ENCODE measurements at regions not wholly inside any gene's neighbourhood (a gene's known extent, or its start where the extent isn't known, plus 50 kb on each side); places are given as distances from the start of the nearest gene placed in this dataset.
A peak's percentile ranks its signal among the peaks of the same experiment; 100 is the strongest.
"Not testable (repeated sequence)": the region's sequence is repeated elsewhere in the genome, so short reads cannot be mapped to it uniquely, and the experiment has no call there.

DNA sequence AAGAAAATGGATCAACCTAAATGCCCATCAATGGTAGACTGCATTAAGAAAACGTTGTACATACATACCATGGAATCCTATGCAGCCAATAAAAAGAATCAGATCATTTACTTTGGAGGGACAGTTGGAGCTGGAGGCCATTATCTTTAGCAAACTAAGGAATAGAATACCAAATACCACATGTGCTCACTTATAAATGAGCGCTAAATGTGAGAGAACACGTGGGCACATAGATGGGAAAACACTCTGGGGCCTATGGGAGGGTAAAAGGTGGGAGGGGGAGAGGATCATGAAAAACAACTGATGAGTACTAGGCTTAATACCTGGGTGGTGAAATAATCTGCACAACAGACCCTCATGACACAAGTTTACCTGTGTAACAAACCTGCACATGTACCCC, 1729.9 kb upstream of the PCDH10 start:
- DNase-seq (ENCODE audit: low read depth) = no peak

DNA sequence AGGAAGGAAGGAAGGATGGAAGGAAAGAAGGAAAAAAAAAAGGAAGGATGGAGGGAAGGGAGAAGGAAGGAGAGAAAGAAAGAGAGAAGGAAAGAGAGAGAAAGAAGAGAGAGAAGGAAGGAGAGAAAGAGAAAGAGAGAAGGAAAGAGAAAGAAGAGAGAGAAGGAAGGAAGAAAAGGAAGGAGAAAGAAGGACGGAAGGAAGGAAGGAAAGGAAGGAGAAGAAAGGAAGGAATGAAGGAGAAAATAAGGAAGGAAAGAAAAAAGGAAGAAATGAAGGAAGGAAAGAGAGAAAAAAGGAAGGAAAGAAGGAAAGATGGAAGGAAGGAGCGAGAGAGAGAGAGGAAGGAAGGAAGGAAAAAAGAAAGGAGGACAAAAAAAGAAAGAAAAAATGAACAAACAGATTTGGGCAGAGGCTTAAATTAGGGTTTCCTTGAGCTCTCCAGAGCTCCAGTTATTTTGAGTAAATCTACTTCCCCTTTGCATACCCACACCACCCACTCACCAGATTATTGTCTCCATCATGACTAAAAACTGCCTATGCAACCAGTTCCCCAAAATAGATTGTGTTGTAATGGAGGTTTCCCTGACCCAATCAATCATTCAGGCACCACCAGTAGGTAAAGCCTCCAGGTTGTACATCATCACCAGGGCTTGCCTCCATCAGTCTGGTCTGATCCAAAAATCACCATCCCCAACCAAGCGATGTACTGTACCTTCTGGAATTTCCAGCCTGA, 1722.9 kb upstream of the PCDH10 start:
- no peak for DNase-seq (ENCODE audit: low read depth)

GRCh38 chr4:131427000-131427399, 1722.1 kb upstream of the PCDH10 start:
- DNase-seq (ENCODE audit: low read depth) = peak; percentile 21

- DNase-seq (ENCODE audit: low read depth) = peak; percentile 28
These were observed 1718.8 kb upstream of the PCDH10 start for GRCh38 chr4:131430302-131430701.

GRCh38 chr4:131441004-131441688, 1707.9 kb upstream of the PCDH10 start:
- DNase-seq (ENCODE audit: low read depth) = no peak

- no peak for DNase-seq (ENCODE audit: low read depth)
These were observed 1701.2 kb upstream of the PCDH10 start for GRCh38 chr4:131447883-131448282.

DNA sequence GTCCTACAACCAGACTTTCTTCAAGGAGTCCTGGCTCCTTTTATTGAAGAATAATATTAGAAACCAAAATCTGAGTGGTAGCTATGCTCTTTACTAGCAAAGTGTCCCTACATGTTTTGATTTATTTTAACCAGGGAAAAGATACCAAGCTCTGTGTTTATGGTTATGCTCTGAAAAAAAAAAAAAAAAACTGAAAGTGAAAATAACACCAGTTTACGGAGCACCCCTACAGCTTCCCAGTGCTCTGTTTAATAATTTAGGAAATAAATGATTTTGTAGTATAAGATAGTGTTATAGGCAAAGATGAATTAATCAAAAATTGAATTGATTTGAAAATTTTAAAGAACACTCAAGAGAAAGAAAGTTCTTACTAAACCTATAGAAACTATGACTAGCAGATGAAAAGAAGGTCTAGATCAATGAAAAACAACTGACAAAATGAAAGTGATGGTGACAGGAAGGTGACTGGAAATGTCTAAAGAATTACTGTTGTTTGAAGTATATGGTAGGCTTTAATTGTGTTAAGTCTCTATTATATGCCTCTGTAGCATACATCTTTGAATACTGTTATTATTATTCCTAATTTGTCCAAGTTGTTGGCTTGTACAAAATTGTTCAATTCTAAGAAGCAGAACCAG, 1698.4 kb upstream of the PCDH10 start:
- no peak for DNase-seq (ENCODE audit: low read depth)

DNA sequence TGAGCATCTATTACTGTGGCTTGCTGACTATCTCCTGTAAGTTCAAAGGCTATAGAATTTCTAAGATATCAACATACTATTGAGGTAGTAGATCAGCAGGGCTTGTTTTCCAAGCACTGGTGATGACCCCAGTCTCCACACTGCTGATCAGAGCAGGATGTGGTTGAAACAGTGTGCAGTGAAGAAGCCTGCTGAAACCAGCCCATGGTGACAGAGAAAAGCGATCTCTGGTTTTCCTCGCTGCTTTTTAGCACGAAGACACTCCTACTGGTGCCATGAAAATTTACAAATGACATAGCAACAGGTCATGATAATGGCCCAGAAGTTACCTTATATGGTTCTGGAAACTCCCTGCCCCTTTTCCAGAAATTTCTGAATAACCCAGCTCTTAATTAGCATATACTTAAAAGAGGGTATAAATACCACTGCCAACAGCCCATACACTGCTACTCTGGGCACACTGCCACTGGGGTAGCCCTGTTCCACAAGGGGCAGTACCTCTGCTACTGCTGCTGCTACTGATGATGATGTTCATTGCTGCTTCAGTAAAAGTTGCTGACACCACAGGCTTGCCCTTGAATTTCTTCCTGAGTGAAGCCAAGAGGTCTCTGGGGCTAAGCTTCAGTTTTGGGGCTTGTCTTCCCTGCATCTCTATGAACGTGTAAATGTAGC, 1689.5 kb upstream of the PCDH10 start:
- DNase-seq (ENCODE audit: low read depth) = peak; percentile 20

GRCh38 chr4:131470360-131470759, 1678.7 kb upstream of the PCDH10 start:
- DNase-seq (ENCODE audit: low read depth) = no peak

GRCh38 chr4:131488772-131489171, 1660.3 kb upstream of the PCDH10 start:
- no peak for DNase-seq (ENCODE audit: low read depth)

GRCh38 chr4:131496211-131496610, 1652.9 kb upstream of the PCDH10 start:
- DNase-seq (ENCODE audit: low read depth) = not testable (repeated sequence)

GRCh38 chr4:131499141-131499873, 1649.8 kb upstream of the PCDH10 start:
- DNase-seq (ENCODE audit: low read depth) = peak; percentile 74

GRCh38 chr4:131509521-131509920, 1639.6 kb upstream of the PCDH10 start:
- peak; percentile 8 for DNase-seq (ENCODE audit: low read depth)

DNA sequence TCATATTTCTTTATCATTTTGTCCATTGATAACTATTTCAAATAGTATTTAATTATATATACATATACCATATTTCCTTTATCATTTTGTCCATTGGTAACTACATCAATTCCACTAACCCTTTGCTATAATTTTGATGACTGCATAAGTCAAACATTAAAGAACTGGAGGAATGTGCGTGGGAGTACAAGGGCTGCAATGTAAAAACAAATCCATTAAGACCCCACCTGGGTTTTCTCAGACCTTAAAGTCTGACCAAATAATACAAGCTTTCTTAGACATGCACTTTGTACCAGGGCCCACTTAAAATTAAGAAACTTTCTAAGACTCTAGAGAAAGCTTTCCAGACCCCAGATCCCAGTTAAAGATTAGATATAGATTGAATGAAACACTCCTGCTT, 1622.4 kb upstream of the PCDH10 start:
- DNase-seq (ENCODE audit: low read depth) = no peak

DNA sequence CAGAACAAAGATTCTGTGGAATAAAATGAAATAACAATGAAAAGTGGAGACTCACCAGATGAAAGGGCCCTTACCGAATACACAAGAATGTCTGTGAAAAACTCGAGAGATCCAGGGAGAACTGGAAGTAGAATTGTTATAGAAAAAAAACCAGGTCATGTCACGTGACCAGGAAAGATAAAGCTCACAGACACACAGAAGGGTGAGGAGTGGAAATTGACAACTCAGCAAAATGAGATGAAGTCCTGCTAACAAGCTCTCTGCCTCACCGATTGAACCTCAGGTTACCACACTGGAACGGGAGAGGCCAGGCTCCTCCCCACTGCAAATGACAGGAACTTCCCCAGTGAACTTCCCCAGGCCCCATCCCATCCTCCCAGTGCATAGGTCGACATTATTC, 1618.0 kb upstream of the PCDH10 start:
- no peak for DNase-seq (ENCODE audit: low read depth)

GRCh38 chr4:131534944-131535645, 1614.0 kb upstream of the PCDH10 start:
- no peak for DNase-seq (ENCODE audit: low read depth)

- DNase-seq (ENCODE audit: low read depth) = no peak
These were observed 1608.8 kb upstream of the PCDH10 start for GRCh38 chr4:131540256-131540655.

DNA sequence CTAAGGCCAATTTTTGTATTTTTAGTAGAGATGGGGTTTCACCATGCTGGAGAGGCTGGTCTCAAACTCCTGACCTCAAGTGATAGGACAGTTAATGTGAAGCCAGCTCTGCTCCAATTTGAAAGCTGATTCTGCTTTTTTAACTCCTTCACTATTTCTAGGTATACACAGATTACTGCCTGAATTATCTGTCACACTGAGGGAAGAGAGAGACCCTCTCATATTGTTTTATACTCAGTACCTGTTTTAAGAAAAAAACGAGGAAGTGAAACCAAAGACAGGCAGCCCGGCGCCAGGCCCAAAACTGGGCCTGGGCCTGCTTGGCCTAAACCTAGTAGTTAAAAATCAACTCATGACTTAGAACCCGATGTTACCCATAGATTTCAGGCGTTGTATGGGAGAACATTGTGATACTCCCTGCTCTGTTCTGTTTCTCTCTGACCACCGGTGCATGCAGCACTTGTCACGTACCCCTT, 1601.5 kb upstream of the PCDH10 start:
- DNase-seq (ENCODE audit: low read depth) = no peak

DNA sequence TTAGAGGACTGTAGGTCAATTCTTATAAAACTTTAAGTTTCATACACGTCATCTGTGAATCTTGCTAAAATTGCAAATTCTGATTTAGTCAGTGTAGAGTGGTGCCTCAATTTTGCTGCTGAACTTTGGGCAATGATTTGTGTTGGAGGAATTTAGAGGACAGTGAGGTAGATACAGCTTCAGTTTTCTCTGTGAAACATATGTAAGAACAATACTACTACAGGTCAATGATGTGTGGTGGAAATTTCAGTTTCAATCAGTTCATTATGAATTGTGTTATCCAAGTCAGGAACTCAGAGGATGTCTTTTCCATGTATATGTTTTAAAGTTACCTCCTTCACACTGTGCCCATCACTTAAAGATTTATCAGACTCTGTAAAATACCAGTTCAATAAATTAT, 1597.8 kb upstream of the PCDH10 start:
- DNase-seq (ENCODE audit: low read depth) = no peak

GRCh38 chr4:131566026-131566425, 1583.1 kb upstream of the PCDH10 start:
- peak; percentile 65 for DNase-seq (ENCODE audit: low read depth)

DNA sequence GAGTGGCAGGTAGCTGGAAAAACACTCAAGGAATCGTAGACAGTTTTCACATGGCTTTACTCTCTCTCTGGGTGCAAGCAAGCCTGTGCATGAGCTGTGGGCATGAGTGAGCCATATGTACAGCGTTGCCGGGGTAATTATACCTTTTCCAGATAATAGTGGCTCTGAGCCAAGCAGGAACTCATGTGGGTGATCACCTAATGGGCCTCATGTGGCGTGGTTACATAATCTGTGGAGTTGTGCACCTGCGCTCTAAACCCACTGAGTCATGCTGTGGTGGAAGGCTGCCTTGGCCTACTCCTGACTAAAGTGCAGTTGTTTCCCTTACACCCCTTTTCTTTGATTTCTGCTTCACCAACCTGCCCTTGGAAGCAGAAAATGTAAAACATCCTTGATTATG, 1564.5 kb upstream of the PCDH10 start:
- peak; percentile 24 for DNase-seq (ENCODE audit: low read depth)

Measured in HT1080 (cell line).